ENCODE measurements at regions not wholly inside any gene's neighbourhood (a gene's known extent, or its start where the extent isn't known, plus 50 kb on each side); places are given as distances from the start of the nearest gene placed in this dataset.

GRCh38 chr7:35474100-35474499, 220.2 kb upstream of the TBX20 start:
- no peak for TF ChIP-seq CTCF (IDR thresholded peaks at IDR 0.05; ENCODE audit: partially characterized antibody, unreplicated experiment)
- no peak overlapping the region for H3K4me3 Mint-ChIP-seq (ENCODE audit: unreplicated experiment)
- H3K9me3 Mint-ChIP-seq (ENCODE audit: unreplicated experiment), result peaks cover 9% of the 10 kb centered on the region
- H3K4me1 Mint-ChIP-seq (ENCODE audit: low read depth, unreplicated experiment), result no peaks in the 10 kb centered on the region
- H3K27ac Mint-ChIP-seq (ENCODE audit: unreplicated experiment), result no peak overlapping the region
- no peak for DNase-seq
- H3K27me3 Mint-ChIP-seq (ENCODE audit: unreplicated experiment), result peaks cover 3% of the 10 kb centered on the region
- peaks cover 43% of the 10 kb centered on the region for H3K36me3 Mint-ChIP-seq (ENCODE audit: unreplicated experiment)

GRCh38 chr7:35468606-35469005, 214.7 kb upstream of the TBX20 start:
- no peak for TF ChIP-seq CTCF (IDR thresholded peaks at IDR 0.05; ENCODE audit: partially characterized antibody, unreplicated experiment)
- no peak overlapping the region for H3K27ac Mint-ChIP-seq (ENCODE audit: unreplicated experiment)

GRCh38 chr7:35467456-35467978, 213.6 kb upstream of the TBX20 start:
- no peaks in the 10 kb centered on the region for H3K27me3 Mint-ChIP-seq (ENCODE audit: unreplicated experiment)
- no peak for TF ChIP-seq CTCF (IDR thresholded peaks at IDR 0.05; ENCODE audit: partially characterized antibody, unreplicated experiment)
- H3K9me3 Mint-ChIP-seq (ENCODE audit: unreplicated experiment), result peaks cover 2% of the 10 kb centered on the region
- DNase-seq, result no peak
- no peaks in the 10 kb centered on the region for H3K4me1 Mint-ChIP-seq (ENCODE audit: low read depth, unreplicated experiment)
- H3K27ac Mint-ChIP-seq (ENCODE audit: unreplicated experiment), result no peak overlapping the region
- no peak overlapping the region for H3K4me3 Mint-ChIP-seq (ENCODE audit: unreplicated experiment)
- peaks cover 4% of the 10 kb centered on the region for H3K36me3 Mint-ChIP-seq (ENCODE audit: unreplicated experiment)

More at GRCh38 chr7:35468606-35469005, 214.7 kb upstream of the TBX20 start:
- Mint-ChIP-seq H3K4me1 (ENCODE audit: low read depth, unreplicated experiment) (no peaks in the 10 kb centered on the region), H3K9me3 (ENCODE audit: unreplicated experiment) (peaks cover 2% of the 10 kb centered on the region), H3K27me3 (ENCODE audit: unreplicated experiment) (no peaks in the 10 kb centered on the region), H3K36me3 (ENCODE audit: unreplicated experiment) (peaks cover 4% of the 10 kb centered on the region), H3K4me3 (ENCODE audit: unreplicated experiment) (no peak overlapping the region)
- DNase-seq, result no peak

- H3K4me1 Mint-ChIP-seq (ENCODE audit: low read depth, unreplicated experiment), result no peaks in the 10 kb centered on the region
- no peak overlapping the region for H3K4me3 Mint-ChIP-seq (ENCODE audit: unreplicated experiment)
- H3K36me3 Mint-ChIP-seq (ENCODE audit: unreplicated experiment), result peaks cover 4% of the 10 kb centered on the region
- TF ChIP-seq CTCF (IDR thresholded peaks at IDR 0.05; ENCODE audit: partially characterized antibody, unreplicated experiment), result no peak
- H3K27me3 Mint-ChIP-seq (ENCODE audit: unreplicated experiment), result no peaks in the 10 kb centered on the region
- peaks cover 2% of the 10 kb centered on the region for H3K9me3 Mint-ChIP-seq (ENCODE audit: unreplicated experiment)
- no peak for DNase-seq
- no peak overlapping the region for H3K27ac Mint-ChIP-seq (ENCODE audit: unreplicated experiment)
These were observed 212.0 kb upstream of the TBX20 start for GRCh38 chr7:35465791-35466336.

- DNase-seq, result no peak
- TF ChIP-seq CTCF (IDR thresholded peaks at IDR 0.05; ENCODE audit: partially characterized antibody, unreplicated experiment), result no peak
- Mint-ChIP-seq H3K27me3 (ENCODE audit: unreplicated experiment) (peaks cover 3% of the 10 kb centered on the region), H3K27ac (ENCODE audit: unreplicated experiment) (no peak overlapping the region), H3K4me3 (ENCODE audit: unreplicated experiment) (no peak overlapping the region), H3K9me3 (ENCODE audit: unreplicated experiment) (peaks cover 2% of the 10 kb centered on the region), H3K4me1 (ENCODE audit: low read depth, unreplicated experiment) (no peaks in the 10 kb centered on the region), H3K36me3 (ENCODE audit: unreplicated experiment) (peaks cover 16% of the 10 kb centered on the region)
These were observed 209.9 kb upstream of the TBX20 start for GRCh38 chr7:35463751-35464150.

Measured in glutamatergic neuron (in vitro differentiated cells).